ENCODE measurements at regions not wholly inside any gene's neighbourhood (a gene's known extent, or its start where the extent isn't known, plus 50 kb on each side); places are given as distances from the start of the nearest gene placed in this dataset.

DNA sequence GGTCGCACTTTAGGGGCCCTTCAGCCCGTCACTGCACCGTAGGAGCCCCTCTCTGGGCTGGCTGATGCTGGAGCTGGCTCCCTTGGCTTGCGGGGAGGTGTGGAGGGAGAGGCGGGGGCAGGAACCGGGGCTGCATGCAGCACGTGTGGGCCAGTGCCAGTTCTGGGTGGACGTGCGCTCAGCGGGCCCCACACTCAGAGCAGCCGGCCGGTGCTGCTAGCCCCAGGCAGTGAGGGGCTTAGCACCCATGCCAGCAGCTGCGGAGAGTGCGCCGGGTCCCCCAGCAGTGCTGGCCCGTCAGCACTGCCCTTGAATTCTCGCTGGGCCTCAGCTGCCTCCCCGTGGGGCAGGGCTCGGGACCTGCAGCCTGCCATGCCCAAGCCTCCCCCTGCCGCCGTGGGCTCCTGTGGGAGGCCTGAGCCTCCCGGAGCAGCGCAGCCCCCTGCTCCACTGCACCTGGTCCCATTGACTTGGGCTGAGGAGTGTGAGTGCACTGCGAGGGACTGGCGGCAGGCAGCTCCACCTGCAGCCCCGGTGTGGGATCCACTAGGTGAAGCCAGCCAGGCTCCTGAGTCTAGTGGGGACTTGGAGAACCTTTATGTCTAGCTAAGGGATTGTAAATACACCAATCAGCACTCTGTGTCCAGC lies 108.8 kb upstream of the RASGEF1B start:
- no peak for TF ChIP-seq SUZ12 (IDR thresholded peaks at IDR 0.05)
- no peak for TF ChIP-seq BHLHE40 (IDR thresholded peaks at IDR 0.05; ENCODE audit: borderline replicate concordance)
- TF ChIP-seq SP1 (IDR thresholded peaks at IDR 0.05) = no peak
- no peak for TF ChIP-seq ELF4 (IDR thresholded peaks at IDR 0.05)
- TF ChIP-seq FOXK2 (IDR thresholded peaks at IDR 0.05) = no peak
- TF ChIP-seq ZNF384 (IDR thresholded peaks at IDR 0.05) = no peak
- TF ChIP-seq FOXM1 (IDR thresholded peaks at IDR 0.05; ENCODE audit: borderline replicate concordance) = no peak
- TF ChIP-seq HDGF (IDR thresholded peaks at IDR 0.05; ENCODE audit: borderline replicate concordance) = no peak

All from HEK293T (cell line).